WTC11 (cell line): ENCODE measurements at regions not wholly inside any gene's neighbourhood (a gene's known extent, or its start where the extent isn't known, plus 50 kb on each side); places are given as distances from the start of the nearest gene placed in this dataset.

Experiments used
- ATF3 ChIP-seq: sonication (generic); formaldehyde crosslinking; conservative IDR thresholded peaks from 2 replicates; pipeline ENCODE4 v1.8.1; 2022; ENCODE audit warnings: mild to moderate bottlenecking, missing genetic modification reagents
- CREM ChIP-seq: sonication (generic); formaldehyde crosslinking; IDR thresholded peaks from 2 replicates; pipeline ENCODE4 v1.8.1; 2022; ENCODE audit warnings: mild to moderate bottlenecking, missing genetic modification reagents, moderate library complexity
- CTCF ChIP-seq: fragments of 200-600 bp; IDR thresholded peaks from 2 replicates; pipeline ENCODE4 v1.8.0; 2022; ENCODE audit warnings: antibody characterized with exemption
- ELF4 ChIP-seq: sonication (generic); formaldehyde crosslinking; IDR thresholded peaks from 2 replicates; pipeline ENCODE4 v1.8.1; 2022; ENCODE audit warnings: low read depth, mild to moderate bottlenecking, moderate library complexity, missing genetic modification reagents
- IRF2 ChIP-seq: sonication (generic); formaldehyde crosslinking; IDR thresholded peaks from 2 replicates; pipeline ENCODE4 v1.8.0; 2022; ENCODE audit warnings: low read depth, missing genetic modification reagents, borderline replicate concordance
- JUN ChIP-seq: sonication (generic); formaldehyde crosslinking; IDR thresholded peaks from 2 replicates; pipeline ENCODE4 v1.8.0; 2023; ENCODE audit warnings: mild to moderate bottlenecking, missing genetic modification reagents
- KAT7 ChIP-seq: sonication (generic); formaldehyde crosslinking; IDR thresholded peaks from 2 replicates; pipeline ENCODE4 v1.8.1; 2023; ENCODE audit warnings: missing genetic modification reagents, mild to moderate bottlenecking, borderline replicate concordance
- NFE2L1 ChIP-seq: sonication (generic); formaldehyde crosslinking; IDR thresholded peaks from 2 replicates; pipeline ENCODE4 v1.8.1; 2023; ENCODE audit warnings: missing genetic modification reagents
- NR2C2 ChIP-seq: sonication (generic); formaldehyde crosslinking; IDR thresholded peaks from 2 replicates; pipeline ENCODE4 v1.8.0; 2022; ENCODE audit warnings: mild to moderate bottlenecking, missing genetic modification reagents
- PRDM15 ChIP-seq: sonication (generic); formaldehyde crosslinking; IDR thresholded peaks from 2 replicates; pipeline ENCODE4 v1.8.0; 2022; ENCODE audit warnings: missing genetic modification reagents
- SMAD3 ChIP-seq: sonication (generic); formaldehyde crosslinking; IDR thresholded peaks from 2 replicates; pipeline ENCODE4 v1.8.0; 2022; ENCODE audit warnings: missing genetic modification reagents, mild to moderate bottlenecking, borderline replicate concordance
- SP1 ChIP-seq: sonication (generic); formaldehyde crosslinking; conservative IDR thresholded peaks from 2 replicates; pipeline ENCODE4 v1.8.1; 2022; ENCODE audit warnings: missing genetic modification reagents
- ZNF512 ChIP-seq: sonication (generic); formaldehyde crosslinking; IDR thresholded peaks from 2 replicates; pipeline ENCODE4 v1.8.1; 2022; ENCODE audit warnings: missing genetic modification reagents, borderline replicate concordance

- TF ChIP-seq CTCF: no peak
- no peak for TF ChIP-seq ELF4 (CRISPR knock-in tag)
- no peak for TF ChIP-seq SP1 (CRISPR knock-in tag)
- no peak for TF ChIP-seq NFE2L1 (CRISPR knock-in tag)
- no peak for TF ChIP-seq JUN (CRISPR knock-in tag)
- TF ChIP-seq SMAD3 (CRISPR knock-in tag): no peak
- TF ChIP-seq ZNF512 (CRISPR knock-in tag): no peak
- TF ChIP-seq CREM (CRISPR knock-in tag): no peak
- no peak for TF ChIP-seq KAT7
- no peak for TF ChIP-seq NR2C2 (CRISPR knock-in tag)
- no peak for TF ChIP-seq PRDM15 (CRISPR knock-in tag)
- no peak for TF ChIP-seq IRF2
- no peak for TF ChIP-seq ATF3
Observed at GRCh38 chr9:81530310-81530810, 159.0 kb downstream of the TLE1 start.
